ENCODE measurements at regions not wholly inside any gene's neighbourhood (a gene's known extent, or its start where the extent isn't known, plus 50 kb on each side); places are given as distances from the start of the nearest gene placed in this dataset.

GRCh38 chr11:47924184-47924691 is 56.1 kb upstream of the PTPRJ start:
- TF ChIP-seq, protein P1, sequence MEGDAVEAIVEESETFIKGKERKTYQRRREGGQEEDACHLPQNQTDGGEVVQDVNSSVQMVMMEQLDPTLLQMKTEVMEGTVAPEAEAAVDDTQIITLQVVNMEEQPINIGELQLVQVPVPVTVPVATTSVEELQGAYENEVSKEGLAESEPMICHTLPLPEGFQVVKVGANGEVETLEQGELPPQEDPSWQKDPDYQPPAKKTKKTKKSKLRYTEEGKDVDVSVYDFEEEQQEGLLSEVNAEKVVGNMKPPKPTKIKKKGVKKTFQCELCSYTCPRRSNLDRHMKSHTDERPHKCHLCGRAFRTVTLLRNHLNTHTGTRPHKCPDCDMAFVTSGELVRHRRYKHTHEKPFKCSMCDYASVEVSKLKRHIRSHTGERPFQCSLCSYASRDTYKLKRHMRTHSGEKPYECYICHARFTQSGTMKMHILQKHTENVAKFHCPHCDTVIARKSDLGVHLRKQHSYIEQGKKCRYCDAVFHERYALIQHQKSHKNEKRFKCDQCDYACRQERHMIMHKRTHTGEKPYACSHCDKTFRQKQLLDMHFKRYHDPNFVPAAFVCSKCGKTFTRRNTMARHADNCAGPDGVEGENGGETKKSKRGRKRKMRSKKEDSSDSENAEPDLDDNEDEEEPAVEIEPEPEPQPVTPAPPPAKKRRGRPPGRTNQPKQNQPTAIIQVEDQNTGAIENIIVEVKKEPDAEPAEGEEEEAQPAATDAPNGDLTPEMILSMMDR (IDR thresholded peaks at IDR 0.05), result no peak
- no peak for TF ChIP-seq POLR2A (IDR thresholded peaks at IDR 0.05)

All from esophagus squamous epithelium (tissue), 4 donors.